Stromal cell of bone marrow (primary cell): ENCODE measurements at regions not wholly inside any gene's neighbourhood (a gene's known extent, or its start where the extent isn't known, plus 50 kb on each side); places are given as distances from the start of the nearest gene placed in this dataset.
"Not testable (repeated sequence)": the region's sequence is repeated elsewhere in the genome, so short reads cannot be mapped to it uniquely, and the experiment has no call there.

ENCODE experiments used
- DNase-seq: peaks from one replicate; pipeline ENCODE4 v3.0.0-alpha.2; 2012; ENCODE audit warnings: low read depth

DNA sequence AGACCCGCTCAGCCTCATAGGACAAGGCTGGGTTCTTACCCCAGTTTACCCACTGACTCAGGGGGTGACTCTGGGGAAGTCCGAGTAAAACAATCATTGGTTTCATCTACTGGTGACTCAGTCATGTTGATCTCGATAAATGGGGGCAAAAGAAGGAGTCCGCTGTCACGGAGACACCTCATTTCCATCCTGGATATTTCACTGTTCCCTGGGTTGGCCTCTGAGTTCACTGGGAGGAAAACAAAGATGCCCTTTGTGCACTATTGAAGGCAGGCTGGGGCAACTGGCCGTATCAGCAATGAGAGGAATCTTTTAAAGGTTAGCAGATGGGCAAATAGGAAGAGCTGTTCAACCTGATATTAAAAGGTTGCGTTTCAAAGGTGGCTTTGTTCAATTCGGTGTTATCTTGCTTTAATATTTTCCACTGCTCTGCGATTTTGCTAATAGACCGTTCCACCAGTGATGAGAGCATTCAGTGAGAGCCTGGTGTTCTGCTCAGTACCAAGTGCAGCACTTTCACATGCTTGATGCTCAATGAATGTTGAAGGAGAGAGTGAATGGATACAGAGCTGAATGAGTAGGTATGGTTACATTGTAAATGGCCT, 110.2 kb upstream of the EGFLAM start:
- DNase-seq, result no peak

DNA sequence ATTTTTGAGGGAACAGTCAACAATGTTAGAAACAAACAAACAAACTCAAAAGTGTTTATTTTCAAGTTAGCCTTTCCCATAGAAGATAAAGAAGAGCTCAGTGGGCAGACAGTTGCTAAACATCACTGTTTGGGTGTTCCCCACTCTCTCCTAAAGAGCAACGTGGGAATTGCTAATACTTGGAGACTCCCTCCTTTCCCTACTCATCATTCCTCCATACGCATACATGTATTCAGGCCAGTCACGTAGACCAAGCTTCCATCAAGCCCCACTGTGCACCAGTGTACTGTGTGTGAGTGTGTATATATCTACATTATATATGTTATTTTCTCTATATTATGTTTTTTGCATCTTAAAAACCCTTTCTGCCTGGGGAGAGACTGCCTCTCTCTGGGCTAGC, 115.0 kb upstream of the EGFLAM start:
- DNase-seq, result no peak

DNA sequence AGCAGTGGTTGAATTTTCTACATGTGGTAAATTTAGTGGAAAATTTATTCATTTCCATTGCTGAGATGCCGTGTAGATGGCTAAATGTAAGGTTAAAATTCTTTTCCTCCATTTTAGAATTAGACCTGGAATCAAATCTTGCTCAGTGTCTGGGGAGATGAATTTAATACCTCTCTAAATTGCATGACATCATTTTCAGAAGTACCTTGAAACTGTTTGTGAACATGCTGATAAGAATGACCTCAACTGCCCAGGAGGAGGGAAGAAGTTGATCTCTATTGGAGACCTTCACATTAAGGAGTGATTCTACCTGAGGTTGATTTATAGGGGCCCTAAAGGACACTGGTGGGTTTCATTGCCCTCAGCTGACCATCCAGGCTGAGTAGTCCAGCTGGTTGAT, 116.7 kb upstream of the EGFLAM start:
- DNase-seq, result no peak

DNA sequence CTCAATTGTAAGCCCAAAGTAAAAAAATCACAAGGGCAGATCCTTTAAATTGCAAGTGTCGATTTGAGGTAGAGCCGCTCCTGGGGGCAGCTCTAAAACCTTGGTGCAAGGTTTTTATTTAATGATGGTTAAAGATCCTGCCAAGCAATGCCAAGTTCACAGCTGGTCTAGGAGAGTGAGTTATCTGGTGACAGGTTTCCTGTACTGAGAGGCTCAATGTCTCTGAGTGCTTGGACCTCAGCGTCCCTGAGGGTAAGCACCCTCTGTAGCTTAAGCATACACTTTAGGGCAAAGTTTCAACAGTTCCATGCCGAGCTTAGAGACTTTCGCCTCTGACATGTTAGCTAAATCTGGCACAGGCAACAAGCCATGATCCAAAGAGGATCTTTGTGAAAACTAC, 119.8 kb upstream of the EGFLAM start:
- no peak for DNase-seq

DNA sequence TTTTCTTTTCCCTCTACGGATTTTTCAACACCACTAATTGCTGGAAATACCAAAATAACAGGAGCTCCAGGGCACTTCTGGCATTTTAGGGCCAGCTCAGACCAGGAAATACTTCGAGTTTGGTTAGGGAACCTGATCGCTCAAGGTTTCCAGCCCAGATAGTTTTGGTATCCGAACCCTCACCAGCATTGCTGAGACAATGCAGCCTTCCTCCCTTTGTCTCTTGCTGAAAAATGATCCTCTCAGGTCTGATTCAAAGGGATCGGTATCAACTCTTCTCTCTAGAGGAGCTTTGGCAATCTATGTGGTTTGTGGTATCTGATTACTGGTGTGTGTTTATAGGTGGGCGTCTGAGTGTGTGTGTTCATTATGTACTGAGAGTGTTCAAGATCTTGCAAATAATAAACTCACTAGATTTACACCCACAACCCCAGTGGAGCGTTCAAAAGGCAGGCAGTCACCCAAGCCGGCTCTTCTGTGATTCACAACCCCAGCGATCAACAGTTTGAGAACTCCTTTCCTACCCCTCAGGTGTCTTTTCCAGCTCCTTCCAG, 122.8 kb upstream of the EGFLAM start:
- no peak for DNase-seq

DNA sequence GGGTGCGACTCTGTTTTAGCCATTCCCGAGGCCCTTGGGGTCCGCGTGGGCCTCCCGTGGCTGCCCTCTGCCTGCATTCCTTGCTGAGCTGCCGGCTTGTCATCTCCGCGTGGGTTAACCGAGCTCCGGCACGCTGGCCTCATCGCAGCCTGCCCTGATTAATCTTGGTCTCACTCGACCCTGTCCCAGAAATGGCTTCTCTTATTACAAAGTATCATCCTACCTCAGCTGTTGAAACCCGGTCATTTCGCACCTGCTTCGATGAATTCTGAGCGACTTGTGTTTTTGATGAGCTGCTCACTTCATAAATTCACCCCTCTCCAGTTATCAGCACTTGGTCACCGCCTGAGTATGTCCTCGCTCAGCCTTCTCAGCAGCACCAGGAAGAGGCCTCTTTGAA, 123.5 kb upstream of the EGFLAM start:
- DNase-seq, result no peak

DNA sequence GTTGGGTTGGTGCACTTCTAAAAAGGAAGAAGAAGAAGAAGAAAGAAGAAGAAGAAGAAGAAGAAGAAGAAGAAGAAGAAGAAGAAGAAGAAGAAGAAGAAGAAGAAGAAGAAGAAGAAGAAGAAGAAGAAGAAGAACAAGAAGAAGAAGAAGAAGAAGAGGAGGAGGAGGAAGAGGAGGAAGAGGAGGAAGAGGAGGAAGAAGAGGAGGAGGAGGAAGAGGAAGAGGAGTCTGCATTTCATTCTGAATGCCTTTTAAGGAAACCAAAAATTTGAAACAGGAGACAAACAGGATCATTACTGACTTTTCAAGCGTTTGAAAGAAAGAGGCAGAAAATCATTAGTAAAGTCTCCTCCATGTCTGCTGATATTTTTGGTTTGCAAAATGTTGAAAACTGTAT, 124.1 kb upstream of the EGFLAM start:
- DNase-seq, result not testable (repeated sequence)

DNA sequence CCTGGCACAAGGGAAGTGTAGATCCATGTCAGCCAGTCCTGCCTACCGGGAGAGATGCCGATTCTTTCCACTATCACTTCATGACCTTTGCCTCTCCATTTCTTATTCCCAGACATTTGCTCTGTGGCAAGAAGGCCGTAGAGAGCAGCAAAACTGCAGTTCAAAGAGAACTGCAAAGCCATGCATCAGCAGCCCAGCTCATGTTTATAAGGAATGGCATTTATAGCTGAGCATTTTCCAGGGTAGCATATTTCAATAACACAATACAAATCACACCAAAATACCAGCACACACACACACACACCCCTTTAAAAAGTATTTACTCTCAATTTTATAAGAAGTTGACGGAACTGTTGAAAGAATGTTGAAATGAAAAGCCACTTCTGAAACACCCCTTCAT, 126.7 kb upstream of the EGFLAM start:
- no peak for DNase-seq

DNA sequence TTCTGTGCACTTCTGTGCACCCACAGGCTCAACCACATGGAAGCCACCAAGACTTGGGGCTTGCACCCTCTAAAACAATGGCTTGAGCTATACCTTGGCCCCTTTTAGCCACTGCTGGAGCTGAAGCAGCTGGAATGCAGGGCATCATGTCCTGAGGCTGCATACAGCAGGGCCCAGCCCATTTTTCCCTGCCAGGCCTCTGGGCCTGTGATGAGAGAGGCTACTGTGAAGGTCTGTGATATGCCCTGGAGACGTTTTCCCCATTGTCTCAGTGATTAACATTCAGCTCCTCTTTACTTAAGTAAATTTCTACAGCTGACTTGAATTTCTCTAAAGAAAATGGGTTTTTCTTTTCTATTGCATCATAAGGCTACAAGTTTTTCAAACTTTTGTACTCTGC, 134.0 kb upstream of the EGFLAM start:
- no peak for DNase-seq

DNA sequence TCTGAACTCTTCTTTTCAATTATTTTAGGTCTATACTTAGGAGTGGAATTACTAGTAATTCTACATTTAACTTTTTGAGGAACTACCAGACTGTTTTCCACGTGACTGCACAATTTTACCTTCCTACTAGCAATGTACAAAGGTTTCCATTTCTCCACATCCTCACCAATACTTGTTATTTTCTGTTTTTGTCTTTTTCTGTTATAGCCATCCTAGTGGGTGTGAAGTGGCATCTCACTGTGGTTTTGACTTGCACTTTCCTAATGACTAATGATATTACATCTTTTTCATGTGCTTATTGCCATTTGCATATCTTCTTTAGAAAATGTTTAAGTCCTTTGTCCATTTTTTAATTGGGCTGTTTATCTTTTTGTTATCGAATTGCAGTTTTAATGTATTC, 136.9 kb upstream of the EGFLAM start:
- no peak for DNase-seq

DNA sequence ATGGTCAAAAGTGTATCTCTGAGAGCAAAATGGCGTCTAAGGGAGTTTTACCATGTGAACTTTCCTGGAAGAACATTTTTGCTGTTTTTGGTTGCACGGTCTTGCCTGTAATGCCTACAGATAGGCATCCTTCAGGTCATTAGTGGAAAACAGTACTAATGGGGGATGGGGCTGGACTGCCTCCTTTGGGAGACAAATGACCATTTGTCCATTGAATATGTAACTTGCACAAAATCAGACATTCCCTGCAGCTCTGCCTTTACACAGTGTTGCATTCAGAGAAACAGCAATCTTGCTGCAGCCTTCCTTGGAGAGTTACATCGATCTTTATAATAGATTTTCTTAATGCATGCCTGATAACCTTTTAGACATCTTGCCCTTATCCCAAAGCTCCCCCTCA, 138.5 kb upstream of the EGFLAM start:
- DNase-seq, result no peak

DNA sequence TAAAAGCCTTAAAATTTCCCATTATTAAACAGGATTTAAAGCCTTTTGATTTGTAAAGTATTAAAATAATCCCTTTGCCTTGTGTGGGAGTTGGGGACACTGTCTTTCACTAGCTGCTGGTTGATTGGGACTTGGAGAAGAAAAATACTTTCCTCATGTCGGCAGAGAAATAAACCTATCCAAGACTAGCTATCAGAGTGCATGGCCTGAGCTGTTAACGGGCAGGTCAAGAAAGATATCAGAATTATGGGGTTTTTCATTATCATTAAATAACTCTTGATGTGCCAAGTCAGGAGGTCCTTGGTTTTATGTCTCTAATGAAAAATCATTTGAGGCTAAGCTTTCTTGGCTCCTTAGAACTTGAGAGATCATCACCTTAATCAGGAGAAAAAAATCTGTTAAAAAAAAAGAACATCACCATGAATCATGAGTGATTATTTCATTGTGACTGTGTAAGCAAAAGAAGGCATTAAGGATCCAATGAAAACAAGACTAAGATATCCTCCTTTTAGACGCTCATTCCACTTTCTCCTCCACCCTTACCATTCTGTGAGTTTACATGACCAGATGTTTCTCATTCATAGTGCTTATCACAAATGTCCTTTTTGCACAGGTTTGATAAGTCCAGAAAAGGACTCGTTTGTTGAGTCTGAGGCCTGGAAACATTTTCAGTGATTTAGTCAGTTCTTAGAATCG, 140.4 kb upstream of the EGFLAM start:
- no peak for DNase-seq

DNA sequence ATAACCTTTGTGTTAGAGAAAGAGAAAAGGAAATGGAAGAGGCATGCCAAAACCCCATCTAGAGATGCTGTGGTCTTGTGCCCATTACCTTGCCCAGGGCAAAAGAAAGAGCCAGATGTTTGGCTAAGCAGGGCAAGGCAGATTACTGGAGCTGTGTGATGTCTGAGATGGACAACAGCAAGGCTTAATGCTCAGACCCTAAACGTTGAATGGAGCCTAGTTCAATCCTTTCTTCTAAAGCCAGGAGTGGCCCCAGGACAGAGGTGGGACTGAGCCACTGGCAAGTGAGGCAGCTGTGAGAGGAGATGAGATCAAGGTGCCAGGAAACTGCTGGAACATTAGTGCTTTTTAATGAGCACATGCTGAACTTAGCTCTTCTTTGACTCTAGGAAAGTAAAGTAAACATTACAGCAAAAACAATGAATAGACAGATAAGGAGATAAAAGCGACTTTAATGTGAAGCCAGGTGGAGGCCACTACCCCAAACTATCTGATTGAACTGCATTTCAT, 143.0 kb upstream of the EGFLAM start:
- no peak for DNase-seq

DNA sequence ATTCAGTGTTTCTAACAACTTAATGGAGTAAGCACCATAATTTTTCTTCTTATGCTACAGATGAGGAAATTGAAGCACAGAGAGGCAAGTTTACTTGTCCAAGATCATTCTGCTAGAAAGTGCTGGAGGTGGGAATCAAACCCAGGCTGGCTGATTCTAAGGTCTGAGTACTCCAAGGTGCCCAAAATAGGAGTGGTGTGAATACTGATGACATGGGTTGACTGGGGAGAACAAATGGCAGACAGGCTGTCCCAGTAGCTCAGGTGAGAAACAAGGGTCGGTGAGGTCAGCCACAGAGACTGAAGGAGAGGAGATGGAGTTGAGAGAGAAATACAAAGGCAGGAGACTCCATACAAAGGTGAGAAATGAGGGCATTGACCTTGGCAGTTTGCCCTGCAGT, 144.5 kb upstream of the EGFLAM start:
- DNase-seq, result no peak

DNA sequence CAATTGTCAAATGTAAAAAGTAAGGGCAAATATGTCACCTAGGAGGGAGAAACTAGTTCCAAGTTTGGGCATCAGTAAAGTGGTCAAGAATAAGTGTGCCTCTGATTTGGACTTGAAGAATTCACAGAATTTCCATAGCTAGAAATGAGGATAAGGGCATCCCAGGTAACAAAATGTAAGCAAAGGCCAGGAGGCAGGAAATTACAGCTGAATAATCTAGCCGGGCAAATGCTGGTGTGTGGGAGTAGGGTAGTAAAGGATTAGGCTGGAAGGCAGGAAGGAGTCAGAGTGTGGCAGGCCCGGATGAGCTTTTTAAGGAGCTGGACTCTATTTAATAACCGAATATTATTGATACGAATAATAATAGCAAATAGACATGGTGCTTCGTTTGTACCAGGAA, 144.9 kb upstream of the EGFLAM start:
- DNase-seq, result no peak

DNA sequence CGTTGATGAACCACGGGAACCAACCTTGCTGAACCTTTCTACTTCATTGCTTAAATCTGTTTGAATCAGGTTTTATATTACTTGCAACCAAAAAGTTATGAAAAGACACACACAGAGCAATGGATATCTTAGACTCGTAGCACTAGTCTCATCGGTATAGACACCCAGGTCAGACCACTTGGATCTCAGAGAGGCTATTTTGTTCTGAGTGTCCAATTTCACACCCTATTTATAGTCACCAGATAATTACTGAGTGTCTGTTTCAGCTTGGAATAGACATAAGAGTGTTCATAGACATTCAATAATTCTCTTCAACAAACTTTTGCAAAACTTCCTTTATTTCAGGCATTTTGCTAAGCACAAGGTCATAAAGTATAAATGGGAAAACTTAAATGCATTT, 145.4 kb upstream of the EGFLAM start:
- DNase-seq, result no peak

DNA sequence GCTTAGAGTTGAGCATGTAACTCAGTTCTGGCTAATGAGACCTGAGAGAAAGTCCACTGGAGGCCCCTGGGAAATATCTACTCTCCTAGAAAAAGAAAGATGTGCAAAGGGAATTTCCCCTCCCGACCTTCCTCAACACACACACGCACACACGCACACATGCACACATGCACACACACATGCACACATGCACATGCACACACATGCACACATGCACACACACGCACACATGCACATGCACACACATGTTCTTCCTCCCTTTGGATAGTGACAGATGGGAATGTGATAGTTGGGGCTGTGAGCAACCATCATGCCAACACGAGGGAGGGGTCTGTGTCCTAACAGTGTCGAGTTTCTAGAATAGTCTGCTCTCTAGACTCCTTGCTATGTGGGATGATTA, 148.2 kb upstream of the EGFLAM start:
- no peak for DNase-seq

DNA sequence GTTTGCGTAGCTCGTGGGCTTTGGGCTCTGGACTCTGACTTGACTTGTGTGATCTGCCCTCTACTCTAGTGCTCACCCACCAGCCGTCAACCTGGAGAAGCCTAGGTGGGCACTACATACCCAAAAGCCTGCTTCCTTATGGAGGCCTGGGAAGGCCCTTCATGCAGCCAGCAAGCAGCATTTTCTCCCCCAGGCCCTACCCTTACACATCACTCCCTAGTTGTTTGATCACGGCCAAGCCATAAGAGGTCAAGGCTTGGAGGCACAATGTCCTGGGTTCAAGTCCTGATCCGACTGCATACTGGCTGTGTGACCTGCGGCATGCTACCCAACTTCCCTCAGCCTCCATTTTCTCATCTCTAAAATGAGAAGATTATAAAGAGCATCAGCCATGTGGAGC, 151.3 kb upstream of the EGFLAM start:
- DNase-seq, result no peak

DNA sequence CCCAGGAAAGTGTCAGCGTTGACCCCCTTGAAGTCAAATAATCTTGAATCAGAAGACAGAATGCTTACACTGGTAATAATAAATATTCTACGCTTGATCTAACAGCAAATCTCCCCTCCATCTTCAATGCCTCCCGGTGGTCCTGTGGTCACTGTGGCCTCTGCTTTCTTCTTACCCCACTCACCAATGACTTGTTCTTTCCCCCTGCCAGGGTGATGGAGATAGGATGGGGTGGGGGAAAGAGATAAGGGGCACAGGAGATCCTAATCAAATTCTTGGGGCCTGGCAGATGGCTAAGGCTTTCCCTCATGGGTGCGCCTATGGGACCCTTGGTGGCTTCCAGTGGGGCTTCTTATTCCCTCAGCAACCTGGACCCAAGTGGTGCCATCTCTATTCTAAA, 152.6 kb upstream of the EGFLAM start:
- DNase-seq, result no peak

DNA sequence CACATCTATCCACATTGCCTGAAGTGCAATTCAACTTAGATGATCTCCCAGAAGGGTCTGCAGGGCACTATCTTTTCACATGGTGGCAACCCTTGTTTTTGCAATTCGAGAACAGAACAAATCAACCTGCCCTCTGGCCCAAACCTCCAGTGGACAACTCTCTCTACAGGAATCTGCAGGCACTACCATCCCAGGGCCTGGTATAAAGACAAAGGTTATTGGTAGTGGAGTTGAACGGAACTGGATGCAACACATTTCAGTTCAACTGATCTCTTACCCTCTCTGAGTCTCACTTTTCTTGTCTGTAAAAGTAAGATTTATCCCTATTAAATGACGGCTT, 153.2 kb upstream of the EGFLAM start:
- no peak for DNase-seq

DNA sequence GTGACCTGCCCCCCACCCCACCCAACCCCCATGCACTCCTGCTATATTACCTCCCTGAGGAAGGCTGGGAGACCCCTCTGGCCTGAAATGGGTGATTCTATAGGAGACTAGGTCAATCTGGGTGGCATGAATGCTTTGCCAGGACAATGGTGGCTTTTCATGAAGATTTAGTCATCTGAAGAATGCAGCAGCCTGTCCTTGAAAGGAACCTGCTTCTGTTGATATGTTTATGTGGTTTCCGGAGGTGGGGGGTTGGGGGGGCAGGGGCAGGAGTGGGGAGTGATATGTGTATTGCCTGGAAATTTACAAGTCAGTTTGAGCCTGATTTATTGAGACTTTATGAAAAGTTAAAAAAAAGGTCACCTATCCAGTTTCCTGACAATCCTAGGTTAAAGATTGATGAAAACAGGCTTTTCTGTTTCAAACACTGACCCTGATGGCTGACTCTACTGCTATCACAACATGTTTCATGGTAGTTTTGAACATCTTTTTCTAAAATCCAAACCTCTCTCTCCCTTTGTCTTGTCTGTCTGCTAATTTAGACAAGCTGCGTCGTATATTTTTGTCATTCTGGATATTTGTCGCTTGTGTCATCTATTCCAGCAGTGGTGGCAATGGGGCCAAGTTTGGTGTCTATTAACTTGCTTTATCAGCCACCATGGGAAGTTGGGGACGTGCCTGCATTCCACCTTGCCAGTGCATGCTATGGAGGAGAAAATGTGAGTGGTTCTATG, 153.7 kb upstream of the EGFLAM start:
- DNase-seq, result no peak

DNA sequence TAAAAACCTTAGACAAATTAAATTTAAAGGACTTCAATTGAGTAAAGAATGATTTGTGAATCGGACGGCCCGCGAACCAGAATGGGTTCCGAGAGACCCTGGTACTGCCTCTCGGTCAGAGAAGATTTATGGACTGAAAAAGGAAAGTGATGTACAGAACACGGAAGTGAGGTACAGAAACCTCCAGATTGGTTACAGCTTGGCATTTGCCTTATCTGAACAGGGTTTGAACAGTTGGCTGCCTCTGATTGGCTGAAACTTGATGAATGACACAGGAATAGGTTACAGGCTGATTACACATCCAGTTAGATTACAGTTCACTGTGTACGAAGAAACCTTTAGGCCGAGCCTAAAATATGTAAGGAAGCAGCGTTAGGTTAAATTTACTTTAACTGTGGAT, 156.5 kb upstream of the EGFLAM start:
- no peak for DNase-seq
